ENCODE measurements at regions not wholly inside any gene's neighbourhood (a gene's known extent, or its start where the extent isn't known, plus 50 kb on each side); places are given as distances from the start of the nearest gene placed in this dataset.
"Not testable (repeated sequence)": the region's sequence is repeated elsewhere in the genome, so short reads cannot be mapped to it uniquely, and the experiment has no call there.

- Histone ChIP-seq H3K36me3 (no peaks in the 10 kb centered on the region), H3K27me3 (no peaks in the 10 kb centered on the region), H3K4me1 (no peaks in the 10 kb centered on the region), H3K9me3 (peaks cover 10% of the 10 kb centered on the region), H3K4me3 (no peak overlapping the region), H3K27ac (no peak overlapping the region)
- no peak for TF ChIP-seq CTCF (IDR thresholded peaks at IDR 0.05)
- TF ChIP-seq POLR2AphosphoS5 (IDR thresholded peaks at IDR 0.05; ENCODE audit: insufficient read depth in 1 of 2, low read depth in 1 of 2), result no peak
- TF ChIP-seq POLR2A (IDR thresholded peaks at IDR 0.05), result no peak
- intact Hi-C loops (cut with DNase I), result no loop called here
- no peak for DNase-seq (ENCODE audit: extremely low spot score in 2 of 2)
These were observed 190.3 kb downstream of the BANP start for GRCh38 chr16:88141580-88141979.

- DNase-seq (ENCODE audit: extremely low spot score in 2 of 2); intact Hi-C loops (cut with DNase I); H3K4me3 ChIP-seq; H3K9me3 ChIP-seq; H3K27ac ChIP-seq; H3K27me3 ChIP-seq; H3K4me1 ChIP-seq; H3K36me3 ChIP-seq: not testable (repeated sequence)
These were observed 191.1 kb downstream of the BANP start for GRCh38 chr16:88142056-88142935.

GRCh38 chr16:88143122-88144027, 192.1 kb downstream of the BANP start:
- intact Hi-C loops (cut with DNase I); H3K4me1 ChIP-seq: not testable (repeated sequence)

GRCh38 chr16:88144028-88144511, 192.8 kb downstream of the BANP start:
- H3K4me1 ChIP-seq, result no peaks in the 10 kb centered on the region

More at GRCh38 chr16:88143122-88144027, 192.1 kb downstream of the BANP start:
- H3K27me3 ChIP-seq; H3K27ac ChIP-seq; H3K36me3 ChIP-seq; H3K9me3 ChIP-seq; DNase-seq (ENCODE audit: extremely low spot score in 2 of 2); H3K4me3 ChIP-seq: not testable (repeated sequence)

GRCh38 chr16:88145376-88145775, 194.1 kb downstream of the BANP start:
- H3K36me3 ChIP-seq; H3K27ac ChIP-seq; H3K4me1 ChIP-seq; H3K4me3 ChIP-seq; intact Hi-C loops (cut with DNase I); H3K27me3 ChIP-seq; DNase-seq (ENCODE audit: extremely low spot score in 2 of 2); H3K9me3 ChIP-seq: not testable (repeated sequence)

More at GRCh38 chr16:88144028-88144511, 192.8 kb downstream of the BANP start:
- H3K36me3 ChIP-seq, result no peaks in the 10 kb centered on the region
- no peak for TF ChIP-seq CTCF (IDR thresholded peaks at IDR 0.05)
- no peak for TF ChIP-seq POLR2AphosphoS5 (IDR thresholded peaks at IDR 0.05; ENCODE audit: insufficient read depth in 1 of 2, low read depth in 1 of 2)
- no peak for TF ChIP-seq POLR2A (IDR thresholded peaks at IDR 0.05)
- peaks cover 3% of the 10 kb centered on the region for H3K9me3 ChIP-seq
- no peak overlapping the region for H3K27ac ChIP-seq
- DNase-seq (ENCODE audit: extremely low spot score in 2 of 2), result no peak
- intact Hi-C loops (cut with DNase I), result no loop called here
- H3K4me3 ChIP-seq, result no peak overlapping the region
- no peaks in the 10 kb centered on the region for H3K27me3 ChIP-seq

- H3K36me3 ChIP-seq; H3K4me3 ChIP-seq; intact Hi-C loops (cut with DNase I): not testable (repeated sequence)
These were observed 194.7 kb downstream of the BANP start for GRCh38 chr16:88145824-88146405.

GRCh38 chr16:88148078-88148477, 196.8 kb downstream of the BANP start:
- H3K9me3 ChIP-seq; H3K36me3 ChIP-seq; H3K27me3 ChIP-seq; H3K27ac ChIP-seq; H3K4me3 ChIP-seq; intact Hi-C loops (cut with DNase I); H3K4me1 ChIP-seq; DNase-seq (ENCODE audit: extremely low spot score in 2 of 2): not testable (repeated sequence)

More at GRCh38 chr16:88145824-88146405, 194.7 kb downstream of the BANP start:
- not testable (repeated sequence) for DNase-seq (ENCODE audit: extremely low spot score in 2 of 2); H3K27me3 ChIP-seq; H3K4me1 ChIP-seq; H3K27ac ChIP-seq; H3K9me3 ChIP-seq

- H3K9me3 ChIP-seq; H3K27ac ChIP-seq; H3K4me1 ChIP-seq; H3K36me3 ChIP-seq; H3K27me3 ChIP-seq; intact Hi-C loops (cut with DNase I); DNase-seq (ENCODE audit: extremely low spot score in 2 of 2); H3K4me3 ChIP-seq: not testable (repeated sequence)
These were observed 197.4 kb downstream of the BANP start for GRCh38 chr16:88148682-88149081.

- intact Hi-C loops (cut with DNase I); H3K27ac ChIP-seq; H3K4me1 ChIP-seq; H3K4me3 ChIP-seq; DNase-seq (ENCODE audit: extremely low spot score in 2 of 2); H3K27me3 ChIP-seq; H3K36me3 ChIP-seq; H3K9me3 ChIP-seq: not testable (repeated sequence)
These were observed 197.9 kb downstream of the BANP start for GRCh38 chr16:88149158-88149603.

GRCh38 chr16:88149663-88150062, 198.4 kb downstream of the BANP start:
- DNase-seq (ENCODE audit: extremely low spot score in 2 of 2); H3K36me3 ChIP-seq; H3K4me1 ChIP-seq; H3K27ac ChIP-seq; intact Hi-C loops (cut with DNase I); H3K4me3 ChIP-seq; H3K27me3 ChIP-seq; H3K9me3 ChIP-seq: not testable (repeated sequence)

Measured in vagina (tissue), 2 donors.